ENCODE measurements at regions not wholly inside any gene's neighbourhood (a gene's known extent, or its start where the extent isn't known, plus 50 kb on each side); places are given as distances from the start of the nearest gene placed in this dataset.
"Not testable (repeated sequence)": the region's sequence is repeated elsewhere in the genome, so short reads cannot be mapped to it uniquely, and the experiment has no call there.

- Histone ChIP-seq H3K4me3 (no peak overlapping the region), H3K36me3 (no peaks in the 10 kb centered on the region), H3K27me3 (no peaks in the 10 kb centered on the region), H3K4me1 (no peaks in the 10 kb centered on the region), H3K9me3 (peaks cover 0 to 5% (median 0%) of the 10 kb centered on the region in 3 donors), H3K27ac (no peak overlapping the region)
- no peak for TF ChIP-seq CTCF (IDR thresholded peaks at IDR 0.05)
- no peak for DNase-seq
- intact Hi-C loops (cut with DNase I; ENCODE audit: low total_unique reads), result no loop called here
These were observed 856.1 kb downstream of the CDH11 start for GRCh38 chr16:64265756-64266155.

- DNase-seq, result not testable (repeated sequence)
These were observed 861.0 kb downstream of the CDH11 start for GRCh38 chr16:64260631-64261401.

GRCh38 chr16:64254443-64255367 lies 867.2 kb downstream of the CDH11 start:
- Histone ChIP-seq H3K27me3 (no peaks in the 10 kb centered on the region), H3K9me3 (no peaks in the 10 kb centered on the region), H3K4me1 (no peaks in the 10 kb centered on the region), H3K27ac (no peak overlapping the region), H3K4me3 (no peak overlapping the region), H3K36me3 (no peaks in the 10 kb centered on the region)
- no peak for TF ChIP-seq CTCF (IDR thresholded peaks at IDR 0.05)
- intact Hi-C loops (cut with DNase I; ENCODE audit: low total_unique reads), result no loop called here
- no peak for DNase-seq

More at GRCh38 chr16:64260631-64261401, 861.0 kb downstream of the CDH11 start:
- intact Hi-C loops (cut with DNase I; ENCODE audit: low total_unique reads); H3K4me1 ChIP-seq; H3K27me3 ChIP-seq; H3K4me3 ChIP-seq; H3K9me3 ChIP-seq; H3K36me3 ChIP-seq; H3K27ac ChIP-seq: not testable (repeated sequence)

- no peaks in the 10 kb centered on the region for H3K36me3 ChIP-seq
- no peaks in the 10 kb centered on the region for H3K4me1 ChIP-seq
- H3K27me3 ChIP-seq, result no peaks in the 10 kb centered on the region
- no peak for TF ChIP-seq CTCF (IDR thresholded peaks at IDR 0.05)
- no peak overlapping the region for H3K27ac ChIP-seq
- intact Hi-C loops (cut with DNase I; ENCODE audit: low total_unique reads), result no loop called here
- DNase-seq, result no peak
- H3K9me3 ChIP-seq, result no peaks in the 10 kb centered on the region
- H3K4me3 ChIP-seq, result no peak overlapping the region
These were observed 868.3 kb downstream of the CDH11 start for GRCh38 chr16:64253525-64253924.

GRCh38 chr16:64253096-64253495 lies 868.8 kb downstream of the CDH11 start:
- no peaks in the 10 kb centered on the region for H3K9me3 ChIP-seq
- H3K4me3 ChIP-seq, result no peak overlapping the region
- DNase-seq, result no peak
- no peaks in the 10 kb centered on the region for H3K27me3 ChIP-seq
- H3K4me1 ChIP-seq, result no peaks in the 10 kb centered on the region
- intact Hi-C loops (cut with DNase I; ENCODE audit: low total_unique reads), result no loop called here
- H3K27ac ChIP-seq, result no peak overlapping the region
- H3K36me3 ChIP-seq, result no peaks in the 10 kb centered on the region
- no peak for TF ChIP-seq CTCF (IDR thresholded peaks at IDR 0.05)

GRCh38 chr16:64251742-64252141 lies 870.1 kb downstream of the CDH11 start:
- Histone ChIP-seq H3K4me3 (no peak overlapping the region), H3K27ac (no peak overlapping the region), H3K27me3 (no peaks in the 10 kb centered on the region), H3K4me1 (no peaks in the 10 kb centered on the region), H3K9me3 (no peaks in the 10 kb centered on the region), H3K36me3 (no peaks in the 10 kb centered on the region)
- intact Hi-C loops (cut with DNase I; ENCODE audit: low total_unique reads), result no loop called here
- TF ChIP-seq CTCF (IDR thresholded peaks at IDR 0.05), result no peak
- DNase-seq, result no peak

All from tibial artery (tissue), 4 donors.